ENCODE measurements at regions not wholly inside any gene's neighbourhood (a gene's known extent, or its start where the extent isn't known, plus 50 kb on each side); places are given as distances from the start of the nearest gene placed in this dataset.

DNA sequence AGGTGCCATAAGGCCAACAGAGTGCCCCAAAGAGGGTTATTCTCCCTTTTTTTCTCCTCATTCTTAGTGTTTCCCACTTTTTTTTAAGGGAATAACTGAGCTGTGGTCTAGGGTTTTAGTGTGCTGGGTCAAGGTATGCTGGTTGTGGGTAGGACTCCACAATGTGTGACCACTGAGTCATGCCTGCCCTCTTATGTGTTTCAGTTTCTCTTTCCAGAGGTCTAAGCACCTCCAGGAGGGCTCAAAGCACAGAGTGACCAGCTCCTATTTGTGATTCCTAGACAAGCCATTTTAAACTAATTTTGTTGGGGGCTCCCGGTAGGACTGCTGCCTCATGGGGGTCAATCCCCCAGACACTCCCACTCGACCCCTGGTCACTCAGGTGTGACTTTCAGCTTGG lies 80.5 kb upstream of the GC start:
- TF ChIP-seq CTCF (IDR thresholded peaks at IDR 0.05; ENCODE audit: insufficient read depth, missing control alignments) = no peak
- FAIRE-seq (no peak), DNase-seq (ENCODE audit: insufficient read length, low spot score) (no peak)

- no peak for DNase-seq (ENCODE audit: insufficient read length, low spot score)
- FAIRE-seq = no peak
- TF ChIP-seq CTCF (IDR thresholded peaks at IDR 0.05; ENCODE audit: insufficient read depth, missing control alignments) = no peak
Measured at GRCh38 chr4:71866212-71866885, 82.5 kb upstream of the GC start.

GRCh38 chr4:71867598-71867997 lies 83.7 kb upstream of the GC start:
- DNase-seq (ENCODE audit: insufficient read length, low spot score) (no peak), FAIRE-seq (no peak)
- TF ChIP-seq CTCF (IDR thresholded peaks at IDR 0.05; ENCODE audit: insufficient read depth, missing control alignments) = no peak

DNA sequence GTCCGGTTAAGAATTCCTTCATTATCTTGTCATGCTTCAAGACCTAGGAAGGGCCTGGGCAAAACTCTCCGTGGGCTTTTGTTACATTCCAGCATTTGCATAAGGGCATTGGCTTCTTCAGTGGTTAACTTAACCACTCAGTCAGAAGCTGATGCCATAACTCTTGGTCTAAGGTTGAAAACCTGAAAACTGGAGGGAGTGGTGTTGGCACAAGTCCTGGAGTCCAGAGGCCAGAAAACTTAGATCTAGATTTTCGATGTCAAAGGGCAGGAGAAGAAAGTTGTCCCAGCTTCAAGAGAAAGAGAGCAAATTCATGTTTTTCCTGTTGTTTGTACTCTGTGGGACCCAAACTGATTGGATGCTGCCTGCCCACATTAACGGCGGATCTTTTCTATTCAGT lies 86.6 kb upstream of the GC start:
- FAIRE-seq (no peak), DNase-seq (ENCODE audit: insufficient read length, low spot score) (no peak)
- TF ChIP-seq CTCF (IDR thresholded peaks at IDR 0.05; ENCODE audit: insufficient read depth, missing control alignments) = no peak

GRCh38 chr4:71872221-71872620 lies 88.3 kb upstream of the GC start:
- FAIRE-seq (no peak), DNase-seq (ENCODE audit: insufficient read length, low spot score) (no peak)
- no peak for TF ChIP-seq CTCF (IDR thresholded peaks at IDR 0.05; ENCODE audit: insufficient read depth, missing control alignments)

- FAIRE-seq (no peak), DNase-seq (ENCODE audit: insufficient read length, low spot score) (no peak)
- no peak for TF ChIP-seq CTCF (IDR thresholded peaks at IDR 0.05; ENCODE audit: insufficient read depth, missing control alignments)
Measured at GRCh38 chr4:71872767-71873415, 89.0 kb upstream of the GC start.

DNA sequence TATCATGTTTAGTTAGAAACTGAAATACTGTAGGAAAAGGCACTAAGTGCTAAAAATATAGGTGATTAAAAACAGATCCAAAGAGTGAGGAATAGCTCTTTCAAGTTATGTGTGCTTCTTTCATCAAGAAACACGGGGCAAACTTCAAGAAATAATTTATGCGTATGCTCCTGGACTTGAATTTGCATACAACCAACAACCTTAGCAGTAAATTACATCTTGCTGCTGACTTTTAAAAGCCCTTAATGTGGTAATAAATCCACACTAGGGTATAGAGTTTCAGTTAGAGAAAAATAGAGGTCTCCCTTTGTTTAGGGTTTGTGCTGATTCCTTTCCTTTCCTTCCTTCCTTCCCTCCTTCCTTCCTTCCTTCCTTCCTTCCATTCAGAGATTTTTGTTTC lies 94.5 kb upstream of the GC start:
- FAIRE-seq = no peak
- no peak for TF ChIP-seq CTCF (IDR thresholded peaks at IDR 0.05; ENCODE audit: insufficient read depth, missing control alignments)
- no peak for DNase-seq (ENCODE audit: insufficient read length, low spot score)
